ENCODE measurements at regions not wholly inside any gene's neighbourhood (a gene's known extent, or its start where the extent isn't known, plus 50 kb on each side); places are given as distances from the start of the nearest gene placed in this dataset.

GRCh38 chr14:71229875-71230274, 322.6 kb downstream of the PCNX1 start:
- H3K4me1 ChIP-seq (replicated peaks): no peaks in the 10 kb centered on the region
- no peaks in the 10 kb centered on the region for H3K36me3 ChIP-seq
- H3K27me3 ChIP-seq (replicated peaks; ENCODE audit: insufficient read depth): no peaks in the 10 kb centered on the region
- WGBS: 78% methylated on average over 7 of the region's 7 CpGs
- no peak for DNase-seq (ENCODE audit: low spot score)
- intact Hi-C loops (cut with DNase I): no loop called here
- H3K9me3 ChIP-seq: no peaks in the 10 kb centered on the region
- TF ChIP-seq POLR2A (IDR thresholded peaks at IDR 0.05): no peak
- TF ChIP-seq CTCF (IDR thresholded peaks at IDR 0.05): no peak
- H3K4me3 ChIP-seq: no peak overlapping the region
- no peak overlapping the region for H3K27ac ChIP-seq

GRCh38 chr14:71230897-71231296, 323.6 kb downstream of the PCNX1 start:
- Histone ChIP-seq H3K36me3 (no peaks in the 10 kb centered on the region), H3K27me3 (replicated peaks; ENCODE audit: insufficient read depth) (no peaks in the 10 kb centered on the region), H3K4me3 (no peak overlapping the region), H3K4me1 (replicated peaks) (no peaks in the 10 kb centered on the region), H3K9me3 (no peaks in the 10 kb centered on the region), H3K27ac (no peak overlapping the region)
- intact Hi-C loops (cut with DNase I): no loop called here
- DNase-seq (ENCODE audit: low spot score): no peak
- TF ChIP-seq POLR2A (IDR thresholded peaks at IDR 0.05): no peak
- TF ChIP-seq CTCF (IDR thresholded peaks at IDR 0.05): no peak
- TF ChIP-seq POLR2AphosphoS5 (IDR thresholded peaks at IDR 0.05): no peak
- 93% methylated on average over 13 of the region's 13 CpGs for WGBS

GRCh38 chr14:71231521-71232393, 324.5 kb downstream of the PCNX1 start:
- WGBS: 88% methylated on average over 16 of the region's 16 CpGs
- intact Hi-C loops (cut with DNase I): no loop called here
- TF ChIP-seq POLR2AphosphoS5 (IDR thresholded peaks at IDR 0.05) (no peak), POLR2A (IDR thresholded peaks at IDR 0.05) (no peak), CTCF (IDR thresholded peaks at IDR 0.05) (no peak)
- no peaks in the 10 kb centered on the region for H3K36me3 ChIP-seq
- no peaks in the 10 kb centered on the region for H3K27me3 ChIP-seq (replicated peaks; ENCODE audit: insufficient read depth)
- H3K27ac ChIP-seq: no peak overlapping the region
- H3K4me1 ChIP-seq (replicated peaks): no peaks in the 10 kb centered on the region
- H3K9me3 ChIP-seq: no peaks in the 10 kb centered on the region
- DNase-seq (ENCODE audit: low spot score): no peak
- no peak overlapping the region for H3K4me3 ChIP-seq

GRCh38 chr14:71232506-71232905, 325.2 kb downstream of the PCNX1 start:
- TF ChIP-seq CTCF (IDR thresholded peaks at IDR 0.05) (no peak), POLR2A (IDR thresholded peaks at IDR 0.05) (no peak), POLR2AphosphoS5 (IDR thresholded peaks at IDR 0.05) (no peak)
- WGBS: 84% methylated on average over 12 of the region's 12 CpGs
- Histone ChIP-seq H3K27ac (no peak overlapping the region), H3K4me1 (replicated peaks) (peaks cover 3% of the 10 kb centered on the region), H3K27me3 (replicated peaks; ENCODE audit: insufficient read depth) (no peaks in the 10 kb centered on the region), H3K36me3 (no peaks in the 10 kb centered on the region), H3K9me3 (no peaks in the 10 kb centered on the region), H3K4me3 (no peak overlapping the region)
- intact Hi-C loops (cut with DNase I): no loop called here
- DNase-seq (ENCODE audit: low spot score): no peak

- H3K36me3 ChIP-seq: no peaks in the 10 kb centered on the region
- H3K4me3 ChIP-seq: no peak overlapping the region
- H3K27ac ChIP-seq: no peak overlapping the region
- intact Hi-C loops (cut with DNase I): no loop called here
- no peaks in the 10 kb centered on the region for H3K27me3 ChIP-seq (replicated peaks; ENCODE audit: insufficient read depth)
- H3K9me3 ChIP-seq: no peaks in the 10 kb centered on the region
- TF ChIP-seq CTCF (IDR thresholded peaks at IDR 0.05): no peak
- TF ChIP-seq POLR2A (IDR thresholded peaks at IDR 0.05): no peak
- no peak for TF ChIP-seq POLR2AphosphoS5 (IDR thresholded peaks at IDR 0.05)
- peaks cover 5% of the 10 kb centered on the region for H3K4me1 ChIP-seq (replicated peaks)
- no peak for DNase-seq (ENCODE audit: low spot score)
- WGBS: 75% methylated on average over 7 of the region's 7 CpGs
Measured at GRCh38 chr14:71235875-71236274, 328.6 kb downstream of the PCNX1 start.

All from prostate gland (tissue), 2 donors.